Right lobe of liver (tissue), 4 donors: ENCODE measurements at regions not wholly inside any gene's neighbourhood (a gene's known extent, or its start where the extent isn't known, plus 50 kb on each side); places are given as distances from the start of the nearest gene placed in this dataset.

Experiments used
- CTCF ChIP-seq, 4 donors: fragments of 200-600 bp in 3 of 4; fragments of 450-650 bp in 1 of 4; IDR thresholded peaks; one replicate each; pipeline versions ENCODE4 v1.5.1 to v1.8.0; 2016 to 2022; ENCODE audit warnings: antibody characterized with exemption in 4 of 4, mild to moderate bottlenecking in 2 of 4
- POLR2A ChIP-seq: fragments of 450-650 bp; IDR thresholded peaks from one replicate; pipeline ENCODE4 v1.6.1; 2017; ENCODE audit warnings: antibody characterized with exemption, mild to moderate bottlenecking
- donor health status: DM: no; HTN: no; CAD: no.
- donor health status: DM: no; HTN: no; CAD: no.
- donor health status: DM: no; HTN: yes; CAD: no.

GRCh38 chr4:114273238-114273637 lies 293.8 kb upstream of the ARSJ start:
- TF ChIP-seq CTCF (IDR thresholded peaks at IDR 0.05) (no peak), POLR2A (no peak)
